ENCODE measurements at regions not wholly inside any gene's neighbourhood (a gene's known extent, or its start where the extent isn't known, plus 50 kb on each side); places are given as distances from the start of the nearest gene placed in this dataset.

DNA sequence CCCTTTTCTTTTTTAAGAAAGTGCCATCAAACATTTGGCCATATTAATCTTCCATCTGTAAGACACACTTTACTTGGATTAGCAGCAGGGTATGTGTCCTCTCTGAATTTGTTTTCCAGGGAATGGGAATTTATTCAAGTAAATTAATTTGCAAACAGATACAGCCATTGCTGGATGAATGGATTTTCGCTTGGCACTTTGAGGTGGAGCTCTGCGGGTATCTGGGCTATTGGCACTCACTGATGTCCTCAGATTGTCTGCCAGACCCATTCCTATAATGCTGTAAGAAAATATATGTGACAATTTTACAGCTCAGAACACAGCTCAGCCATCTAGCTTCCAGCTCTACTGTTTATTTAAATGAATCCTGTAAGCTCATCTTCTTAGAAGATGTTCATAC, 201.2 kb upstream of the CDH20 start:
- Histone ChIP-seq H3K27me3 (ENCODE audit: control insufficient read depth in 2 of 2, insufficient read depth in 2 of 2, low read length in 2 of 2) (no peaks in the 10 kb centered on the region), H3K9ac (ENCODE audit: insufficient read depth in 1 of 2, low read depth in 2 of 2, low read length in 2 of 2) (no peak overlapping the region), H2AFZ (ENCODE audit: low read depth, low read length) (no peak overlapping the region), H3K4me1 (replicated peaks in 1 of 2; ENCODE audit: control insufficient read depth in 2 of 2, insufficient read depth in 2 of 2, low read length in 2 of 2) (no peaks in the 10 kb centered on the region), H3K9me3 (replicated peaks; ENCODE audit: control insufficient read depth, insufficient read depth, low read depth, low read length) (no peaks in the 10 kb centered on the region), H3K36me3 (ENCODE audit: control insufficient read depth, insufficient read depth, low read length) (no peaks in the 10 kb centered on the region), H3K79me2 (ENCODE audit: control insufficient read depth, insufficient read depth, low read length) (no peaks in the 10 kb centered on the region), H4K20me1 (replicated peaks; ENCODE audit: control insufficient read depth, insufficient read depth, low read length) (no peaks in the 10 kb centered on the region), H3K27ac (ENCODE audit: extremely low read depth, low read depth, low read length) (no peak overlapping the region), H3K9me1 (ENCODE audit: control insufficient read depth, insufficient read depth, low read length) (no peaks in the 10 kb centered on the region), H3K4me3 (no peak overlapping the region), H3K4me2 (ENCODE audit: insufficient read depth, low read length) (no peak overlapping the region)
- no peak for TF ChIP-seq ZKSCAN8 (CRISPR knock-in tag; IDR thresholded peaks at IDR 0.05)
- no peak for TF ChIP-seq CBX1 (IDR thresholded peaks at IDR 0.05; ENCODE audit: low read depth)
- no peak for TF ChIP-seq STAG1 (CRISPR knock-in tag; IDR thresholded peaks at IDR 0.05; ENCODE audit: borderline replicate concordance)
- no peak for TF ChIP-seq UBTF (IDR thresholded peaks at IDR 0.05; ENCODE audit: borderline replicate concordance in 1 of 2, low read depth in 2 of 2, low read length in 2 of 2)
- TF ChIP-seq ZNF592 (IDR thresholded peaks at IDR 0.05): no peak
- no peak for TF ChIP-seq DNMT1 (IDR thresholded peaks at IDR 0.05)
- POLR2A ChIA-PET: no interaction called here
- intact Hi-C loops (cut with micrococcal nuclease): no loop called here
- CTCF ChIA-PET (ENCODE audit: low intra/inter-chr PET ratio): no interaction called here
- no peak for ATAC-seq
- FAIRE-seq: no peak
- WGBS (ENCODE audit: insufficient coverage, low coverage, missing lambda C conversion rate): 0% methylated on average over 2 of the region's 2 CpGs
- BruUV-seq (replicated peaks): no TSS peak
- DNase-seq (ENCODE audit: extremely low read depth in 1 of 4, low spot score in 3 of 4): no peak
- in situ Hi-C loops (cut with MboI): no loop called here
